GM18519 (cell line): ENCODE measurements at regions not wholly inside any gene's neighbourhood (a gene's known extent, or its start where the extent isn't known, plus 50 kb on each side); places are given as distances from the start of the nearest gene placed in this dataset.

Source experiments
- ATAC-seq: cut with Tn5 transposase; IDR thresholded peaks from one replicate; pipeline ENCODE4 v1.9.1; 2021; ENCODE audit warnings: mild to moderate bottlenecking, moderate library complexity; ENCODE audit not compliant: unreplicated experiment, low FRiP score

DNA sequence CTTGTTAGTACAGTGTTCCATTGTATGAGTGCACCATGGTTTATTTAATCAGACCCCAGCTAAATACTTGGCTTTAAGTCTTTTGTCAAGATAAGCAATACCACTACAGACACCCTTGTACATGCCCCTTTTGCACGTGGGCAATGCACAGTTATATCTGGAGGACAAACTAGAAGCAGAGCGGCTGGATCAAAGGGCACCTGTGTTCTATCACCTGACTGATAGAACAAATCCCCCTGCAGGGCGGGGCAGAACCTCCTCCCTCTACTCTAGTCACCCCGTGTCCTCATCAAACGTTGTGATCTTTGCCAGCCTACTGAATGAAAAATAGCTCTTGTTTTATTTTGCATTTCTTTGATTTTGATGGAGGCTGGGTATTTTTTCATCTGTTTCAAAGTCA lies 314.9 kb downstream of the TLE3 start:
- ATAC-seq: no peak

DNA sequence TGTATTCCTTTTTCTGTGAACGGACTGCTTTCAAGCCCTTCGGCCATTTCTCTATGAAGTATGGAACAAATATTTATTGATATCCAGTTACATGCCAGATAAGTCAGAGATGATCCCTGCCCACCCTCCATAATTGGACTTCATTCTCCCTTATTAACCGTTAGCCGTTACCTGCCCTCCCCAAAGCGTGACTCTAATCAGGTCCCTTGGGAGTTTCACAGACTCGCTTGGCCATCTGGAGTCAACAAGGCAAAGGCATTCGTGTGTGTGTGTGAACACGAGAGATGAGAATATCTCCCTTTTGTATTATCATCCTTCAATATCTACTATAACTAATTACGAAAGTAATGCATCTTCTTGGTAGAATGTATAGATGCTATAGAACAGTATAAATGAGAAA lies 314.5 kb downstream of the TLE3 start:
- no peak for ATAC-seq

DNA sequence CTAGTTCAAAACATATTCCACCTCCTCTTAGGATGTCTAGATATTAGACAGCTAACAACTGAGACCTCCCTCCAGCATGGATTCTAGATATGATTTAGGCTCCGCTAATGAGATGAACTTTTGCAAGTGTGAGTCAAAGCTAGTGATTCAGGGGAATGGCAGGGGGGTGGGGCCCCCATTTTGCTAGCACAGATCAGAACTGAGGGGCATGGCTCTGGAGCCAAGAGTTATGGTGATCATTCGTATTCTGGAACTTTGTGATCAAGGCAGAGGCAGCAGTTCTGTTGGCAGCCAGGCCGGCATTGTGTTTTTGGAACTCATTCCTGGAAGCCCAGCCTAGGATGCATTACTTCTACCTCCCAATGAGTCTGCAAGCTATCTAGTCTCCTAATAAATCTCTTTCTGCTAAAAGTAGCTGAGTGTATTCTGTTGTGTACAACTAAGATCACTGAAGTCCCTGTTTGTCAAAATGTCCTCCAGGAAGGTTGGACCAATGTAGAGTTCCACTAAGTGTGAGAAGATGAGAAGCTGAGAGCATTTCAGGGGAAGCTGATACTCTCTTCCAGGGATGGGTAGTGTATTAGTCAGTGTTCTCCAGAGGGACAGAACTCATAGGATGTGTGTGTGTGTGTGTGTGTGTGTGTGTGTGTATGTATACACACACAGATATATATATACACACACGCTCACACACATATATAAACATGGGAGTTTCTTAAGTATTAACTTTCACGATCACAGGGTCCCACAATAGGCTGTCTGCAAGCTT lies 312.7 kb downstream of the TLE3 start:
- no peak for ATAC-seq

DNA sequence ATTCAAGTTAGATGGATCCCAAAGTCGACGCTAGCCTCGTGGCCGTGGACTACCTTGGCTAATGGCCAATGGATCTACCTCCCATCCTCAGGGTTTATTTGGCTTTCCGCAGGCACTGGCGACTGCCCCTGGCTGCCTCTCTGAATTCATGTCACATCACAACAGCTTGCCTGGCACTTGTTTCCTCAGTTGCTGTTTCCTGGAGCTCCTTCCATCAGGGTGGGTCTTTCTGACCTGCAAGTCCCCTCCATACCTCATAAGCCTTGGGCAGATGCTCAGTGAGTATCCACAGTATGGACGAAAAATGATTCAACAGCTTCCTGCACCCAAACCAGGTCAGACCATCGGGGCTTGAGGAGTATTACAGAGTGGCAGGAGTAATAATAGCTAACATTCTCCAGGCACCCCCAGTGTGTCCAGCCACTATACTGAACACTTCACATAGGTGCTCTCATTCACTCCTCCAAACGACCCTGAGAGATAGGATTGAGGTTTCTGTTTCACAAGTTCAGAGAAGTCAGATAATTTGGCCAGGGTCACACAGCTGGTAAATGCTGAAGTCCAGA lies 311.5 kb downstream of the TLE3 start:
- no peak for ATAC-seq

DNA sequence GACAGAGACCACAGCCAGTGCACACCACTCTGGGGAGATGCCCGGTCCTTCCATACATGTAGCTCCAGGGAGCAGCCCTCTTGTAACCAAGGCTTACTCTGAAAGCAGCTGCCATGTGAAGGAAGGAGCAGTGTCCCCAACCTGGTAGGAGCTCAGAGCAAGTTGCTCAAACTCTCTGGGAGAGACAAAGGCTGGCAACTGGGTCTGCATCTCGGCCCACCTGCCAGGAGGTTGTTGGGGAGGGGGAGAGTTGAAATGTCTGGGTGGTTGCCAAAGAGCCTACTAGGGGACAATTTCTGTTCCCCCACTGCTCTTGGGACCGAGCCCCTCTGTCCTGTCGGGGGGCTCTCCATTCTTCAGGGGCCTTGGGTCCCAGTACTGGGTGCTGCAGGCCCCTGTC lies 309.9 kb downstream of the TLE3 start:
- no peak for ATAC-seq

DNA sequence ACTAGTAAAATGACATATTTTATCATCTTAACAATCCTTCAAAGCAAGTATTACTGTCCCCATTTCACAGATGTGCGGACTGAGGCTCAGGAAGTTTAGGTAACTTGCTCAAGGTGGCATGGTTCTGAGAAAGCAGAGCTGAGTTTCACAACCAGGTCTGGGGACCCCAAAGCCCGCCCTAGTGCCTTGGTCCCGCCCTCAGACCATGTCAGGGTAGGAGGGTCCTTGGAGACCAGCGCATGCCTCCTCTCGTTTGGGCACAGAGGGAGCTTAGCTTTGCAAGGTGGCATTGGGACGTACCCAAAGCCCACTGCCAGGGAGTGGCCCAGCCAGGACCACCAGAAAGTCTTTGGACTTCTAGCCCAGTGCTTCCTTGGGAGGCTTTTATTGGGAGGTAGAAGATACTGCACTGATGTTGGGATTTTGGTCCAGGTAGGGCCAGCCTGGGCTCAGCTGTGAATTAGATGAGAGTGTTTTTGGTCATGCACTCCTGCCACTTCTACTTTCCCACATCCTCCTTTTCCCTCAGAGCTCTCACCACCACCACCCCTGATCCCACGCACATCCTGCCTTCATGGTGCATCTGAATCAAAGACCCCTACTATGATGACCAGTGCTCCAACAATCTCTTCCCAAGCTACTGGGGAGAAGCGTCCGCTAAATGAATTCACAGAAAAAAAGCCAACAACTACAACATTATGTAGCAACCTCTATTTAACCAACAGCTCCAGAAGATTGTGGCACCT lies 307.9 kb downstream of the TLE3 start:
- no peak for ATAC-seq

DNA sequence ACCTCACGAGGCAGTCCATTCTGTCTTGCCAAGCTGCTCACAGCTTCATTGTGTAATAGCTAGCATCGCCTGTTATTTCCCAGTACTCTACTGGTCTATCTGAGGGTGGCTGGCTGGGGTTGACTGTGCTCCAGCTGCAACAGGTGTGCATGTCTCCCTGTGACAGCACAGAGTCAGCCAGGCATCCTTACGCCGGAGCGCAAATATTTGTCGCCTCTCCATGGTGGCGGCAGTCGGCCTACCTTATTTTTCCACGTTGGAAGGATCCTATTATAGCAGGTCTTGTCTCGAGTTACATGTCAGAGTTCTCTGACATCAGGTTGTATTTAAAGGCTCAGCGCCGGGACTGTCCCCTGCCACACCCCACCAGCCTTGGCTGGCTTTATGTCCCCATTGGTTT lies 307.1 kb downstream of the TLE3 start:
- ATAC-seq: no peak

DNA sequence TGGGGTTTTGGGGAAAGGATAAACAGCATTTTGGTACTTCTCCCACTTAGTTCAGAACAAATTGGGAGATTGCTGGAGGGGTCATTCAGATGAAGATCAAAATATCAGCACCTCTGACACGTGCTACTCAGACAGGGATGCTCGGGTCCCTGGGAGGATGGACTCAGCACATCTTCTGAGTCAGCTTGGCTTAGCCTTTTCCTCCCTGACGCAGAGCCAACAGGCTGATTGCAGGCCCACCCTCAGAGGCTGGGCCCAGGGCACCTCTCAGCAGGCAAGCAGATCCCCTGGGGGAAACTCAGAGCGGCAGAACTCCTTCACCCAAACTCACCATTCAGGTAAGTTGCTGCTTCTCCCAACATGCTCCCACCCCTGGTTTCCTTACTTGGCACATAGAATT lies 304.9 kb downstream of the TLE3 start:
- no peak for ATAC-seq

DNA sequence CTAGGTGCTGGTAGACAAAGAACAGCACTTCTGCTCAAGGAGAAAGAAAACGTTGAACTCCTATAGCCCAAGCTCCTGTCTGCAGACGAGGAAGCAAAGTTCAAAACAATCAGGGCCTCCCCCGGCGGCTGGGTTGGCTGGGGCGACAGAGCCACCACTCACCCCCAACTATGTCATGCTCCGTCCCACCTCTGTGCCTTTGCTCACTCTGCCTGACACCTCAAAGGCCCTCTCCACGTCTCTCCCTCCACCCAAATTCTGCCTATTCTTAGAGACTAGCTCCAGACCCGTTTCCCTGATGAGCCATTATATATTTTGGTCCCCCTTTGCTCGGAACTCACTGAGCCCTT lies 304.3 kb downstream of the TLE3 start:
- ATAC-seq: no peak

DNA sequence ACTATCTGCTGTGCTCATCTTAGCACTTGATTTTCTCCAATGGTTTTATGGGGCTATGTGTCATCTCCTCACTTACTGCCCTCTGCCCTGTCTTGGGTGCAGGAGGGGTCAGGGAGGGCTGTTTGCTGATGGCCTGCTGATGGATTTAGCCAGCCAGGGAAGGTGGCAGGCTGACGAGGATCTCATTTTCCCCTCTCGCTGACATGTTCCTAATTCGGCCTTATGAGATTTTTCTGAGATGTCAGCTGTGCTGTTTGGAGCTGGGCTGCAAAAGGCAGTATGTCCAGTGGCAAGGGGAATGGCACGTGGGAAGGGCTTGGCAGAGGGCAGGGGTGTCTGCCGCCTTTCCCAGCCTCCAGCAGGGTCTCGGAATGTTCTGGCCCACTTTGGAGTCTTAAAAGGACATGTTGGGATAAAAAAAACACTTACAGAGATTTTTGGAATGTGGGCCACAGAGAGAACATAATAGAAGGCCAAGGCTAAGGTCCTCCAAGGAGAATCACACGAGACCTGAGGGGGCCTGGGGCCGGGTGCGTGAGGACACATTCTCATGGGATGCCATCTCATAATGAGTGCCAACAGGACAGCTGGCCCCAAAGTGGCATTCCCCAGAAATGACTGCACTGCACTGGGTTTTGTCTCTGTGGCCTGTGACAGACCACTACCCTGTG lies 303.8 kb downstream of the TLE3 start:
- no peak for ATAC-seq

DNA sequence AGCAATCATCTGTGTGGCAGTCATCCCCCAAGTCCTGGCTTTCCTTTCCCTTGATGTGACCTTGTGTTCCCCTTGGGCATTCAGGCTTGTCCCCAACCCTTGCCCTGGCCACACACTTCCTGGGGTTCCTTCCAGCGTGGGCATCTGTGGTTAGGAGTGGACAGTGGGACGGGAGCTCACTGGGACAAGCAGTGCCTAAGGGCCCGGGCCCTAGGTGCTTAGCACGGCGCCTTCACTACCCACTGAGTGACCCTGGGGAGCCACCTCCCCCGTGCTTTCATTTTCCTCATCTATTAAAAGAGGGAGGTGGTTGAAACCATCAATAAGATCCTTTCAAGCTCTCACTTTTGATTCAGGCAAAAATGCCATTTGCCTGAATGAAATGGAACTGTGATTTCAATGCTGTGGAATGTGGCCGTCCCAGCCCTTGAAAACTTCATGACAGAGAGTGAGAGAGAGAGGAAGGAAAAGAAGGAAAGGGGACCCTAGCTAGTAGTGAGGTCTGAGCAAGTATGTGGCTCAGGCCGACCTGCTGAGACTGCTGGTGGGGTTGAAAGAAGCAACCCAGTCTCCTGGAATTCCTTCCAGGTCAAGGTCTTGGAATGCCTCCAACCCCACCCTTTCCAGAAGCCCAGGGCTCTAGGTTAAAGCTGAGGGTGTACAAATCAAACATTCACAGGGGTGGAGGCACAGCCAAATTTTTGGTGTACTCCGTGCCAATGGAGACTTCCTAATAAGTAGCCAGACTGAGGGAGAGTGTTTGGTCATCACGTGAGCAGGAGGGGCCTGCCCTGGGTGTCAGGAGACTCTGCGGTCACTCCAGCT lies 302.9 kb downstream of the TLE3 start:
- ATAC-seq: no peak

DNA sequence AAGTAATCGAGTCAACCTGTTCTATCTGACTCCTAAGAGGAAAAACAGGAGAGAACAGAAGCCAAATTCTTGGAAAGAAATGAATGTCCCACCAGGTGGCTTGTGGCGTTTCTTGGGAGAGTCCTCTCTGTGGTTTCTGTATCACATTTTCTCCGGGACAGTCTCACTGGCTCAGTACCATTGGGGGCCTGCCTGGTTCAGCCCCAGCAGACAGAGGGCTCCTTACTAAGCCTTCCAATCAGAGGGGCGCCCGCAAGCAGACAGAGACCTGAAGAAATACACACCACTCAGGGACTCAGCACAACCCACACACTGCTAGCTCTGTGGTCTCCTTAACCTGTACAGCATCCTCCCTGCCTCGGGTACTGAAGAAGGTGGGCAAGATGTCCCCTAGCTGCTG lies 302.1 kb downstream of the TLE3 start:
- ATAC-seq: no peak

DNA sequence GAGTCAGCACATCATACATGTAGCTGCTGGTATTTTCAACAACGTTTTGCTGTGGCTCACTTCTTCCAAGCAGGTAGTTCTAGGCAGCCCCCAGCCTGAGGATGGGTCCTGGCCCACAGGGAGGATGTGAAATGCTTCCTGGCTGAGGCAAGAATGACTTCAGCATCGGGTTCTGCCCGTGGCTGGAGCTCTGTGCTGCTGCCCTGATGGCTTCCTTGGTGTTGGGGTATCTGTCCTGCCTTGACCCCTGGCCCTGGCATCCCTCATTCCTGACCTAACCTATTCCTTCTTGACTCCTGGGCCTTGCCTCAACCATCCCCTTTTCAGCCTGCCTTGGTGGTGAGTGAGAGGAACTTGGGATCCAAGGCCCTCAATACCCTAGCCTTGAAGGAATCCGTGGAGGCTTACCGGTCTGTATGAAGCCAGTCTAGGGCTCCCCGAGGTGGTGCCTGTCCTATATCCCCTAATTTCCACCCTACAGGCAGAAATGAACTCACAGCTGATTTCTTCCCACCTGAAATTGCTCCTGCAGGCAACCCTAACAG lies 300.6 kb downstream of the TLE3 start:
- no peak for ATAC-seq

DNA sequence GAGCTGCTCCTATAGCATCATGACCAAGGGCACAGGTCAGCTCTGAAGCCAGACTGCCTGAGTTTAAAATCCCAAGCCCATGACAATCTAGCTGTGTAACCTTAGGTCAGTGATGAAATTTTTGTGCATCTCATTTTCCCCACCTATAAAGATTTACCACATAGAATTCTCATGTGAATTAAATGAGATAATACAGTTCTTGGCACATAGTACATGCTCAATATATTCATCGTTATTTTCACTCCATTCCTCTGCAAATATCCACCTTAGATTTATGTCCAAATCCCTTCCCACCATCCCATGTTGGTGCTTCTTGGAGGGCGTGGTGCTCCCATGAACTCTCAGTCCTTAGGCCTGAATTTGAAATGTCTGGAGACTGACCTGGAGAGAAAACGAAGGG lies 300.1 kb downstream of the TLE3 start:
- ATAC-seq: no peak

DNA sequence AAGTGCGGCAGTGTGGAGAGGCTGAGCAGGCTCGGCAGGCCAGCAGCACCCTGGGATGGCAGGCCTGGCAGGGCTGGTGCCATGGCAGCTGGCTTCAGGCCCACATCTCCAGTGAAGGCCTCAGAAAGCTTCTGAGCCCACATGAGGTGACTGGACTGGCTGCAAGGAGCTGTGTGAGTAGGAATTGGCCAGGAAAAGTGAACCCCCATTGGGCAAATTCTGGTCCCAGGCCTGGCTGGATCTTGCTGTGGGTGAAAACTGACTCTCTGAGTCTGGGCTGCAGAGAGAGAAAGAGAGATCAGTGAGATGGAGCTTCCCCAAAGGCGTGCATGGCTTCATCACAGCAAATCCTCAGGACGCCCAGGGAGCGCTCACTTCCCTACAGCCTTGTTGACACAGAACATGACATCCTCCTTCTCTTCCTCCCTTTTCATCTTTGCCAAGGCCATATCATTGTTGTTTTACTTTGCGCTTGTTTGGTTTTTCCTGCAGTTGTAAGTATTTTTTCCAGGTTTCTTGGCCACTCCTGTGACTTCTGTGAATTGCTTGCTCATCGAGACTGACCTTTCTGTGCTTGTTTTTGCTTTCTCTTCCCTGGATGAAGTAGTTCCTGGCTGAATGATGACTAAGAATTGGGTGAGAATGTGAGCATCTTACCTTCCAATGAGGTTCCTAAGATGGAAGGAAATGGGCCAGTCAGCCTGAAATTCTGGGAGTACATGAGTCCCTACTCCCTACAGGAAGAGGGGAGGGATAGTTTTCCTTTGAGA lies 299.1 kb downstream of the TLE3 start:
- ATAC-seq: no peak

DNA sequence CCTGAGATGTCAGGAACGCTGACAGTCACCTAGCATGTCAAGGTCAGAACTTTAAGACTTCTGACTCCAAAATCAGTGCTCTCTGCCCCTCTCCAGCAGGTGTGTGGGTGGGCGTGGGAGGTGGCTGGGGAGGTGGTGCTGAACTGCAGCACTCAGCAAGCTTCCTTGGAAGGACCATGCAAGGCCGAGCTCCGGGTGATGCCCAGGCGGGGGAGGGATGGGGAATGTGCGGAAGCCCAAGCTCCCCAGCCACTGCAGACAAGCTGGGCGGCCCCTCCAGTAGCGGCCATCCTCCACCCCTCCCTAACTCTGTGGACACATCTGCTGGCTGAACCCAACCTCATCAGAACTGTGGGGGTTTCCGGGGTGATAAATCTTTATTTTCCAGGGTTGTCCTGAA lies 296.6 kb downstream of the TLE3 start:
- no peak for ATAC-seq

DNA sequence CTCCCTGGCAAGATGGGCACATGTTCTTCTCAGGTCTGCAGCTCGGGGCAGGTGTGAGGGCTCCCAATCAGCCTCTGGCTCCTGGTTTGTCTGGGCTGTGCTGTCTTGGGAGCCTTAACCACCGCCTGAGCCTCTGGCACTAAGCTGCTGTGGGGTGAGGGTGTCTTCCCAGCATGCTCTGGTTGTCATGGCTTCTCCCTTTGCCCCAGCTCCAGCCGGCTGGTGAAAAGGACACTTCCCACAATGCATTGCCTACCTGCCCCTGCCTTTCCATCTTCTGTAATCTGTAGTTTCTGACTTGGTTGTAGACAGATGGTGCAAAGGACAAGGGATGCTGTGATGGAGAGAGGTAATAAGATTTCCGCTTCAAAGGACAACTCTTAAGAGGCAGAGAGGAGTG lies 295.3 kb downstream of the TLE3 start:
- no peak for ATAC-seq

DNA sequence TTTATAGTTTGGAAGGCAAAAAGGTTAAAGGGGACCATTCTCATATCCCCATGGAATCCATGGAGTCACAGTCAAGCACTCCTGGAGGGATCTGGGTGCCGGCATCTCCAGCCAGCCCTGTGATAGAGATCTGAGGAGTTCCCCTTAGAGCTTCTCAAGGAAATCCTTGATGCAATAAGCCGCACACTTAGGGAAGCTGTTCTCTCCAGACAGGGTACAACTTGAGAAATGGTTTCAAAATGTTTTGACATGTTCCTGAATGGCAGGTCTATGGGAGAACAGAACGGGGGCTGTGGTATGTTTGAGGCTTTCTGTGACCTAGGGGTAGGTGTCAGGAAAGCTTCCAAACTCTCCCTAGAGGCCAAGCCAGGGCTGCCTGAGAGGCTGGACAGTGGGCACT lies 292.9 kb downstream of the TLE3 start:
- no peak for ATAC-seq

DNA sequence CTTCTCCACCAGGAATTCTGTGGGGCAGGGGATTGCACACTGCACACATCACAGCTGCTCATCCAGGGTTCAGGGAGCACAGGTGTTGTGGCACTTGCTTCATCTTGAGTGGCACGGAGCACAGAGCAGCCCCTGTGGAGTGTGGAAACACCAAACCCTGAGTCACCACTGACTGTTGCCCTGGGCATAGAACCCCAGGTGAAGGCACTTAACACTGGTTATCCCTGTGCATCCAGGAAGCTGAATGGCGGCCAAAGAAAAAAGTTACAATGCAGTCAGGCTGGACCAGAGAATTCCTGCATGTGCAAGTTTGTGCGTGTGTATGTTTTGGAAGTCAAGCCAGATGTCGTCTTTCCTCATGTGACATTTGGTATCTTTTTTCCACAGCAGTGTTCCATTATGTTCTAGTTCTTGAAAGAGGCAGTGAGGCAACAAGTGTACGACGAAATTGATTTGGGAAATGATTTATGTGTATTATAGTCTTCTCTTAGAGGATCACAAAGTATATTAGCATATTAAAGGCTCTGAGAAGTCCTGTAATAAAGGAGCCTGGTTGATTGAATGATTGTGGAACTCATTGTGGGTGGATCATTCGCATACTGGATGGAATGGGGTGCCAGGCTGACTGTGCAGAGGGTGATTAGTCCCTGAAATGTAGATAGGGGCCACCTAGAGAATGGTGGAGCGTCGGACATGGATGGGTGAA lies 292.3 kb downstream of the TLE3 start:
- no peak for ATAC-seq
